Upper lobe of left lung (tissue), 4 donors: ENCODE measurements at regions not wholly inside any gene's neighbourhood (a gene's known extent, or its start where the extent isn't known, plus 50 kb on each side); places are given as distances from the start of the nearest gene placed in this dataset.

Source experiments
- CTCF ChIP-seq, 6 experiments: fragments of 450-650 bp in 4 of 6; fragments of 200-600 bp in 2 of 6; sonication (generic) in 2 of 6; IDR thresholded peaks; one replicate each; pipeline ENCODE4 v1.5.1; 2016 to 2019; ENCODE audit warnings: antibody characterized with exemption in 6 of 6
- EP300 ChIP-seq, 4 donors: sonication (generic); formaldehyde crosslinking; IDR thresholded peaks; one replicate each; pipeline ENCODE4 v1.5.1; 2017; ENCODE audit warnings: antibody characterized with exemption in 4 of 4, control low read depth in 2 of 4
- POLR2A ChIP-seq, 4 donors: fragments of 450-650 bp; IDR thresholded peaks; one replicate each; pipeline ENCODE4 v1.5.1; 2016 to 2017; ENCODE audit warnings: antibody characterized with exemption in 4 of 4, mild to moderate bottlenecking in 2 of 4
- POLR2AphosphoS5 ChIP-seq, 2 donors: sonication (generic); formaldehyde crosslinking; IDR thresholded peaks; one replicate each; pipeline ENCODE4 v1.5.1; 2017; ENCODE audit warnings: antibody characterized with exemption in 2 of 2

GRCh38 chr14:106728611-106729010 lies 1202.2 kb downstream of the TMEM121 start:
- TF ChIP-seq CTCF (IDR thresholded peaks at IDR 0.05) (no peak), POLR2A (IDR thresholded peaks at IDR 0.05) (no peak), POLR2AphosphoS5 (IDR thresholded peaks at IDR 0.05) (no peak), EP300 (IDR thresholded peaks at IDR 0.05) (no peak)
